GM12874 (cell line): ENCODE measurements at regions not wholly inside any gene's neighbourhood (a gene's known extent, or its start where the extent isn't known, plus 50 kb on each side); places are given as distances from the start of the nearest gene placed in this dataset.

Experiments
- CTCF ChIP-seq: IDR thresholded peaks from 2 replicates; pipeline ENCODE4 v1.5.1; 2011; ENCODE audit warnings: low read depth, mild to moderate bottlenecking, control low read depth, low read length, moderate library complexity; ENCODE audit not compliant: insufficient read depth

- TF ChIP-seq CTCF, result no peak
These were observed 51.2 kb upstream of the PCBD1 start for GRCh38 chr10:70939441-70940003.

DNA sequence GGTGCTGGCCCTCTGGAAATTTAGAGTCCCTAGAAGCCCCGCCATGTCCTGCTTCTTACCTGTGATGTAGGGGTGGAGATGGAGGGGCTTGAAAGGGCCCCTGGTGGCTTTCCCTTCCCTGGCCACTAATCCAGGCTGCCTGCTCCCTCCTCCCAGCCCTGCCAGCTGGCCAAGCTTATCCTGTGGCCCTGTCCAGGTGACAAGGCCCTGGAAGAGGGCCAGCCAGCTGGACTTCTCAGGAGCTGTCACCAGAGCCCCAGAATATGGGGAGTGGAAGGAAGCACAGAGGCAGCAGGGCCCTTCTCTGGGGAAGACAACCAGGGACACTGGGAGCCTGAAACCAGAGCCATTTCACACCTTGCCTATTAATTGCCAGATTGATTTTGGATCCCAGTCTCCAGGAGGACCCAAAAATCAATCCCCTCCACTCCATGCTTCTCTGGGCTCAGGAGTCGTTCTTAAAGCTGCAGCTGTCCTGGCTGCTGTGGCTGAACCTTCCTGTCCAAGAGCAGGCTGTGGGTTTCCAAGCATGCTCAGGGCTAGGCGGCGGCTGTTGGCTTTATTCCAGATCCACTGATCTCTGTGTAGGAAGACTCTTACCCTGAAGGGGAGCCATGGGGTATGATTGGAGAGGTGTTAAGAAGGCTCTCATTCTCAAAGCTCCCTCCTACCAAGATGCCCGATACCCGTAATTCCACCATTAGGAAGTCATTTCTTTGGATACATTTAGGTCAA, 52.6 kb upstream of the PCBD1 start:
- TF ChIP-seq CTCF, result no peak

- TF ChIP-seq CTCF, result no peak
These were observed 53.8 kb upstream of the PCBD1 start for GRCh38 chr10:70942125-70942524.

GRCh38 chr10:70942725-70943124, 54.4 kb upstream of the PCBD1 start:
- TF ChIP-seq CTCF, result no peak

GRCh38 chr10:70943249-70943648, 54.9 kb upstream of the PCBD1 start:
- TF ChIP-seq CTCF, result no peak

DNA sequence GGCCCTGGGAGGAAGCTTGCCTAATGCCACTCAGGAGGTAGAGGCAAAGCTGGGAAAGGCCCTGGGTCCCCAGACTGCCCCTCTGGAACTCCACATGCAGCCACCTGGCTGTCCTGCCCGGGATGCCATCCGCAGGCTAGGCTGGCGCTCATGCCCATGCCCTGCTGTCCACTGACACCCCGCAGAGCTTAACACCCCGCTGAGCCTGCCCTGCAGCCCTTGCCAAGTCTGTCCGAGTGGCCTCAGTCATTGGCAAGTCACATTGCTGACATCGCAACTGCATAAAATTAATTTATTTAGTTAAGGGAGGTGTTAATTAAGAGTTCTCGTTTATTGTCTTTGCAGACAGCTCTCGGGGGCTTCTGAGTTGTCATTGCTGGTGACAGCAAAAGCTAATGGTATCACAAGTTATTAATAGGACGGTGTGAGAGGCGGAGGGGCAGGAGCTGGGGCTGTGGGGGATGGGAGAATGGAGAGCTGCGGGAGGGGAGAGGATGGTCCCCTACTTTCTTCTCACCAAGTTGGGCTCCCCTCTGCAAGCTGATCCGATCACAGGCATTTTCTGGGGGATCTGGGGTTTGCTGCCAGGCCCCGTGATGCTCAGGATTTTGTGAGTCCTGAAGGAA, 55.6 kb upstream of the PCBD1 start:
- TF ChIP-seq CTCF, result no peak

GRCh38 chr10:70950037-70950436, 61.7 kb upstream of the PCBD1 start:
- no peak for TF ChIP-seq CTCF
